ENCODE measurements at regions not wholly inside any gene's neighbourhood (a gene's known extent, or its start where the extent isn't known, plus 50 kb on each side); places are given as distances from the start of the nearest gene placed in this dataset.
"Not testable (repeated sequence)": the region's sequence is repeated elsewhere in the genome, so short reads cannot be mapped to it uniquely, and the experiment has no call there.

- TF ChIP-seq CTCF (IDR thresholded peaks at IDR 0.05; ENCODE audit: poor library complexity); EZH2phosphoT487 (IDR thresholded peaks at IDR 0.05; ENCODE audit: low read depth, severe bottlenecking, unreplicated experiment); EZH2 (IDR thresholded peaks at IDR 0.05; ENCODE audit: borderline replicate concordance): not testable (repeated sequence)
These were observed 317.9 kb downstream of the ANAPC1 start for GRCh38 chr2:111566068-111566467.
